Breast epithelium (tissue), 4 donors: ENCODE measurements at regions not wholly inside any gene's neighbourhood (a gene's known extent, or its start where the extent isn't known, plus 50 kb on each side); places are given as distances from the start of the nearest gene placed in this dataset.

Source experiments
- DNase-seq, 2 donors: peaks; one replicate each; pipeline ENCODE4 v3.0.0-alpha.2; 2019; ENCODE audit warnings: low spot score in 2 of 2
- H3K27ac ChIP-seq, 2 donors: fragments of 200-600 bp; sonication (generic) in 1 of 2; one replicate each; pipeline ENCODE4 v1.5.1; 2016 to 2019; ENCODE audit warnings: mild to moderate bottlenecking in 1 of 2
- H3K27me3 ChIP-seq, 2 donors: fragments of 200-600 bp; sonication (generic) in 1 of 2; one replicate each; pipeline versions ENCODE4 v1.5.1 to v1.6.0; 2017 to 2019; ENCODE audit warnings: control low read depth in 1 of 2, mild to moderate bottlenecking in 1 of 2
- H3K36me3 ChIP-seq: fragments of 200-600 bp; one replicate; pipeline ENCODE4 v1.5.1; 2019
- H3K4me1 ChIP-seq, 2 donors: fragments of 200-600 bp; sonication (generic); one replicate each; pipeline ENCODE4 v1.5.1; 2016 to 2019; ENCODE audit warnings: control low read depth in 1 of 2
- H3K4me3 ChIP-seq, 3 donors: fragments of 200-600 bp; sonication (generic); 1 replicate in 2 of 3; 2 replicates in 1 of 3; pipeline ENCODE4 v1.5.1; 2016 to 2019; ENCODE audit warnings: mild to moderate bottlenecking in 3 of 3, moderate library complexity in 2 of 3
- H3K9me3 ChIP-seq, 2 donors: fragments of 200-600 bp; sonication (generic) in 1 of 2; one replicate each; pipeline ENCODE4 v1.5.1; 2016 to 2019; ENCODE audit warnings: control low read depth in 1 of 2
- POLR2A ChIP-seq: fragments of 450-650 bp; IDR thresholded peaks from one replicate; pipeline ENCODE4 v1.6.1; 2016; ENCODE audit warnings: antibody characterized with exemption, mild to moderate bottlenecking, moderate library complexity
- POLR2AphosphoS5 ChIP-seq, 3 donors: sonication (generic); formaldehyde crosslinking; IDR thresholded peaks; one replicate each; pipeline ENCODE4 v1.6.1; 2017; ENCODE audit warnings: antibody characterized with exemption in 3 of 3
- intact Hi-C: fragments of 100-400 bp; cut with DNase I; formaldehyde crosslinking; loops from one replicate; pipeline ENCODE4 v1.15.1; 2023; ENCODE audit warnings: low total_unique reads
- TF ChIP-seq, protein P1 (sequence below), 3 donors: fragments of 450-650 bp; IDR thresholded peaks; one replicate each; pipeline ENCODE4 v1.5.1; 2016 to 2017; ENCODE audit warnings: antibody characterized with exemption in 3 of 3, mild to moderate bottlenecking in 3 of 3, moderate library complexity in 3 of 3

DNA sequence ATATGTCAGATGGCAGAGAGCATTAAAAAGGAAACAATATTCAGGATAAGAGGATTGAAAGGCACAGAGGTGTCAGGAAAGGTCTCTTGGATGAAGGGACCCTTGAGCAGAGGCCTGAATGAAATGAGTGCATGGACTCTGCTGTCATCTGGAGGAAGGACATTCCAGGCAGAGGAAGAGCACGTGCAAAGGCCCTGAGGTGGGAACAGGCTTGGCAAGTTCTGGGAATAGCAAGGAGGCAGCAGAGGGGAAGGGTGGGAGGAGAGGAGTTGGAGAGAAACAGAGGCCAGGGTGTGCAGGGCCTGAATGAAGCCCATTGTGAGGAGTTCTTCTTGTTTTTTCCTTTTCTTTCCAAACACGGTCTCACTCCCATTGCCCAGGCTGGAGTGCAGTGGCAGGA, 59.0 kb upstream of the RUNX3 start:
- DNase-seq: no peak
- no peaks in the 10 kb centered on the region for H3K36me3 ChIP-seq
- H3K4me3 ChIP-seq: no peak overlapping the region
- H3K27ac ChIP-seq: no peak overlapping the region
- TF ChIP-seq POLR2A (no peak), POLR2AphosphoS5 (IDR thresholded peaks at IDR 0.05) (no peak)
- TF ChIP-seq, protein P1, sequence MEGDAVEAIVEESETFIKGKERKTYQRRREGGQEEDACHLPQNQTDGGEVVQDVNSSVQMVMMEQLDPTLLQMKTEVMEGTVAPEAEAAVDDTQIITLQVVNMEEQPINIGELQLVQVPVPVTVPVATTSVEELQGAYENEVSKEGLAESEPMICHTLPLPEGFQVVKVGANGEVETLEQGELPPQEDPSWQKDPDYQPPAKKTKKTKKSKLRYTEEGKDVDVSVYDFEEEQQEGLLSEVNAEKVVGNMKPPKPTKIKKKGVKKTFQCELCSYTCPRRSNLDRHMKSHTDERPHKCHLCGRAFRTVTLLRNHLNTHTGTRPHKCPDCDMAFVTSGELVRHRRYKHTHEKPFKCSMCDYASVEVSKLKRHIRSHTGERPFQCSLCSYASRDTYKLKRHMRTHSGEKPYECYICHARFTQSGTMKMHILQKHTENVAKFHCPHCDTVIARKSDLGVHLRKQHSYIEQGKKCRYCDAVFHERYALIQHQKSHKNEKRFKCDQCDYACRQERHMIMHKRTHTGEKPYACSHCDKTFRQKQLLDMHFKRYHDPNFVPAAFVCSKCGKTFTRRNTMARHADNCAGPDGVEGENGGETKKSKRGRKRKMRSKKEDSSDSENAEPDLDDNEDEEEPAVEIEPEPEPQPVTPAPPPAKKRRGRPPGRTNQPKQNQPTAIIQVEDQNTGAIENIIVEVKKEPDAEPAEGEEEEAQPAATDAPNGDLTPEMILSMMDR (IDR thresholded peaks at IDR 0.05): no peak
- no peaks in the 10 kb centered on the region for H3K27me3 ChIP-seq
- intact Hi-C loops: no loop called here
- H3K9me3 ChIP-seq: peaks cover 0 to 7% of the 10 kb centered on the region in 2 donors
- no peaks in the 10 kb centered on the region for H3K4me1 ChIP-seq

DNA sequence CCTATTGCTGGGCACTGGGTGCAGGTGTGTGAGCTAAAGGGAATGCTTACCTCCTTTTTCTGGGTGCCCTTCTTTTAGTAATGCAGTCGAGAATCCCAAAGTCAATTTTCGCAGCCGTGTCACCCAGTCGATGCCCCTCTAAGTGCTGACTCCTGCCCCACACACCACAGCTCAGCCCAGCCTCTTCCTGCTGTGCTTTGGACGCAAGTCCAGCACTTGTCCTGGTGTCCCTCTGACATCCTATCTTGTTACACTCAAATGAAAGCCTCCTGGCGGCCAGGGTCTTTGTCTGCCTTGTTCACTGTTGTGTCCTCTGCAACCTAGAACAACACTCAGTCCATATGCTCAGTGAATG, 58.5 kb upstream of the RUNX3 start:
- Histone ChIP-seq H3K36me3 (no peaks in the 10 kb centered on the region), H3K9me3 (peaks cover 0 to 7% of the 10 kb centered on the region in 2 donors), H3K27me3 (no peaks in the 10 kb centered on the region), H3K27ac (no peak overlapping the region), H3K4me3 (no peak overlapping the region), H3K4me1 (no peaks in the 10 kb centered on the region)
- intact Hi-C loops: no loop called here
- TF ChIP-seq, protein P1 (IDR thresholded peaks at IDR 0.05): no peak
- TF ChIP-seq POLR2AphosphoS5 (IDR thresholded peaks at IDR 0.05) (no peak), POLR2A (no peak)
- no peak for DNase-seq

DNA sequence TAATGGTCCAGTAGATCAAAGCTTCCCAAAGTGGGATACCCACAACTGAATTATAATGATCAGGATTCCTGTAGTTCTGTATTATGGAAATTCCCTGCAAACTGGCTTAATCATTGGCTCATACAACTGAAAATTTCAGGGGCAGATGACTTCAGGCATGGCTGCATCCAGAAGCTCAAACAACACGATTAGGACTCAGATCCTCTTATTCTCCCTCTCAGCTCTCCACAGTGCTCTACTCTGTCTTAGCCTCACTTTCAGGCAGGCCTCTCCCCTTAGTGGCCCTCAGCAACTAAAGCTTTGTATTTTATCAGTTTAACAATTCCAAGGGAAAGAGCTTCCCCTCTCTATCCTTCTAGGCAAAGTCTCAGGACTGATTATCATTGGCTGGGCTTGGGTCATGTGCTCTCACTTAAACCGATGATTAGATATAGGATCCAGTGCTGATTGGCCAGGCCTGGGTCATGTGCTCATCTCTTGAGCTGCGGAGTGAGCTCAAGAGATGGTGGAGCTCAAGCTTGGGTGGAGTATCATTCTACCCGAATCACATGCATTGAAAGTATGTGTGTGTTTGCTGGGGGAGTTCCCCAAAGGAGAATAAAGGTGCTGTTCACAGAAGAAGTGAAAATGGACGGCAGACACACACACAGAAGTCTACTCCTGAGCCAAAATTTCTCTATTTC, 57.9 kb upstream of the RUNX3 start:
- no peak for TF ChIP-seq POLR2AphosphoS5 (IDR thresholded peaks at IDR 0.05)
- no peak for DNase-seq
- intact Hi-C loops: no loop called here

DNA sequence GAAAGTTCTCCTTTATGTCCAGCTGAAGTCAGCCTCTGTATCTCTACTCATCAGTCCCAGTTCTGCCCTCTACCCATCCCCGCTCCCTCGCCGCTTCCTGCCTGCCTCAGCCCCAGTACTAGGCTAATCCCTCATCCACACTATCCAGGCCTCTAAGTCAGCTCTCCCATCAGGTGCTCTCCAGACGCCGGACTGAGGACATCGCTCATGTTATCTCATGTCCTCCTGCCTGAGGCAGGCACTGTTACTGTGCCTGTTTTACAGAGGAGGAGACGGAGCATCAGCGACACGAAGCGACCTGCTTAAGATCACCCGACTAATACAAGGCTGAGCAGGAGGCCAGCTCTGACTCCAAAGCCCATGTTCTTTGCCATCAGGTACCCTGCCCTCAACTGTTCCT, 57.3 kb upstream of the RUNX3 start:
- TF ChIP-seq POLR2AphosphoS5 (IDR thresholded peaks at IDR 0.05) (no peak), POLR2A (no peak)
- TF ChIP-seq, protein P1 (IDR thresholded peaks at IDR 0.05): no peak

More for the DNA sequence above, 57.9 kb upstream of the RUNX3 start:
- H3K27me3 ChIP-seq: no peaks in the 10 kb centered on the region
- H3K9me3 ChIP-seq: peaks cover 0 to 7% of the 10 kb centered on the region in 2 donors
- no peak overlapping the region for H3K4me3 ChIP-seq
- H3K27ac ChIP-seq: no peak overlapping the region
- H3K4me1 ChIP-seq: no peaks in the 10 kb centered on the region
- H3K36me3 ChIP-seq: no peaks in the 10 kb centered on the region

DNA sequence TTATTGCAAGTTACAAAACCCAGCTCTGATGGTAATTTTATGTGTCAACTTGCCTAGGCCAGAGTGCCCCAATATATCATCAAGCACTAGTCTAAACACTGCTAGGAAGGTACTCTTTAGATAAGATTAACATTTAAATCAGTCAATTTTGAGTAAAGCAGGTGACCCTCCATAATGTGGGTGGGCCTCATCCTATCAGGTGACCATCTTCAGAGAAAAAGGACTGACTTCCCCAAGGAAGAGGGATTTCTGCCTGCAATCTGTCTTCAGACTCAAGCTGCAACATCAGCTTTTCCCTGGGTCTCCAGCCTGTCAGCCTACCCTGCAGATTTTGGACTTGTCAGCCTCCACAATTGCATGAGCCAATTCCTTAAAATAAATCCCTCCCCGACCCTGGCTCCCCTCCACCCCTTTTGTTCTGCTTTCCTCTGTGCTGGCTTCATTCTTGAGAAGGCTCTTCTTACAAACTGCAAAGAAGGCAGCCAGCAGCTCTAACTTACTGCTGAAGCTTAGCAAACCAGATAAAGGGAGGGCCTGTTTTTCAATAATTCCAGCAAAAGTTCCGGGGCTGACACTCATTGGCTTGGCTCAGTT, 56.4 kb upstream of the RUNX3 start:
- Histone ChIP-seq H3K36me3 (no peaks in the 10 kb centered on the region), H3K9me3 (no peaks in the 10 kb centered on the region), H3K27me3 (no peaks in the 10 kb centered on the region), H3K4me1 (no peaks in the 10 kb centered on the region), H3K4me3 (no peak overlapping the region), H3K27ac (no peak overlapping the region)
- intact Hi-C loops: no loop called here
- no peak for DNase-seq
- TF ChIP-seq, protein P1 (IDR thresholded peaks at IDR 0.05): no peak
- no peak for TF ChIP-seq POLR2A
- no peak for TF ChIP-seq POLR2AphosphoS5 (IDR thresholded peaks at IDR 0.05)

More for the DNA sequence above, 57.3 kb upstream of the RUNX3 start:
- Histone ChIP-seq H3K4me3 (no peak overlapping the region), H3K4me1 (no peaks in the 10 kb centered on the region), H3K9me3 (peaks cover 0 to 7% of the 10 kb centered on the region in 2 donors), H3K36me3 (no peaks in the 10 kb centered on the region), H3K27me3 (no peaks in the 10 kb centered on the region), H3K27ac (no peak overlapping the region)
- intact Hi-C loops: no loop called here
- no peak for DNase-seq
